DLD1 (cell line): ENCODE measurements at regions not wholly inside any gene's neighbourhood (a gene's known extent, or its start where the extent isn't known, plus 50 kb on each side); places are given as distances from the start of the nearest gene placed in this dataset.
"Not testable (repeated sequence)": the region's sequence is repeated elsewhere in the genome, so short reads cannot be mapped to it uniquely, and the experiment has no call there.

ENCODE experiments used
- in situ Hi-C: cut with HindIII; loops from 2 replicates; pipeline ENCODE4 v1.10.0; 2017; ENCODE audit warnings: low sequenced_read_pairs

GRCh38 chr5:57429513-57430120 lies 53.0 kb downstream of the ACTBL2 start:
- in situ Hi-C loops: no loop called here

- in situ Hi-C loops: not testable (repeated sequence)
Measured at GRCh38 chr5:57429021-57429420, 53.6 kb downstream of the ACTBL2 start.

- in situ Hi-C loops: no loop called here
Measured at GRCh38 chr5:57422993-57423392, 59.6 kb downstream of the ACTBL2 start.

- in situ Hi-C loops: no loop called here
Measured at GRCh38 chr5:57422341-57422740, 60.3 kb downstream of the ACTBL2 start.

- in situ Hi-C loops: no loop called here
Measured at GRCh38 chr5:57420801-57421200, 61.8 kb downstream of the ACTBL2 start.

GRCh38 chr5:57417971-57418370 lies 64.6 kb downstream of the ACTBL2 start:
- in situ Hi-C loops: no loop called here

GRCh38 chr5:57417320-57417719 lies 65.3 kb downstream of the ACTBL2 start:
- in situ Hi-C loops: no loop called here

GRCh38 chr5:57416278-57416994 lies 66.2 kb downstream of the ACTBL2 start:
- in situ Hi-C loops: no loop called here

GRCh38 chr5:57414857-57415256 lies 67.8 kb downstream of the ACTBL2 start:
- in situ Hi-C loops: no loop called here

- in situ Hi-C loops: no loop called here
Measured at GRCh38 chr5:57414191-57414590, 68.4 kb downstream of the ACTBL2 start.

- in situ Hi-C loops: no loop called here
Measured at GRCh38 chr5:57413145-57413544, 69.5 kb downstream of the ACTBL2 start.

GRCh38 chr5:57412680-57413079 lies 69.9 kb downstream of the ACTBL2 start:
- in situ Hi-C loops: no loop called here

- in situ Hi-C loops: no loop called here
Measured at GRCh38 chr5:57411982-57412381, 70.6 kb downstream of the ACTBL2 start.

- in situ Hi-C loops: no loop called here
Measured at GRCh38 chr5:57410374-57411320, 72.0 kb downstream of the ACTBL2 start.

- in situ Hi-C loops: no loop called here
Measured at GRCh38 chr5:57408714-57409113, 73.9 kb downstream of the ACTBL2 start.

- in situ Hi-C loops: no loop called here
Measured at GRCh38 chr5:57408285-57408684, 74.3 kb downstream of the ACTBL2 start.

GRCh38 chr5:57407391-57407790 lies 75.2 kb downstream of the ACTBL2 start:
- in situ Hi-C loops: no loop called here

GRCh38 chr5:57406641-57407040 lies 76.0 kb downstream of the ACTBL2 start:
- in situ Hi-C loops: no loop called here

GRCh38 chr5:57405984-57406383 lies 76.6 kb downstream of the ACTBL2 start:
- in situ Hi-C loops: no loop called here

- in situ Hi-C loops: no loop called here
Measured at GRCh38 chr5:57402761-57403160, 79.8 kb downstream of the ACTBL2 start.

GRCh38 chr5:57402348-57402747 lies 80.3 kb downstream of the ACTBL2 start:
- in situ Hi-C loops: no loop called here
